HG02885 (cell line): ENCODE measurements at regions not wholly inside any gene's neighbourhood (a gene's known extent, or its start where the extent isn't known, plus 50 kb on each side); places are given as distances from the start of the nearest gene placed in this dataset.

Source experiments
- ATAC-seq: cut with Tn5 transposase; IDR thresholded peaks from one replicate; pipeline ENCODE4 v1.9.1; 2021; ENCODE audit warnings: mild to moderate bottlenecking; ENCODE audit not compliant: unreplicated experiment, poor library complexity

DNA sequence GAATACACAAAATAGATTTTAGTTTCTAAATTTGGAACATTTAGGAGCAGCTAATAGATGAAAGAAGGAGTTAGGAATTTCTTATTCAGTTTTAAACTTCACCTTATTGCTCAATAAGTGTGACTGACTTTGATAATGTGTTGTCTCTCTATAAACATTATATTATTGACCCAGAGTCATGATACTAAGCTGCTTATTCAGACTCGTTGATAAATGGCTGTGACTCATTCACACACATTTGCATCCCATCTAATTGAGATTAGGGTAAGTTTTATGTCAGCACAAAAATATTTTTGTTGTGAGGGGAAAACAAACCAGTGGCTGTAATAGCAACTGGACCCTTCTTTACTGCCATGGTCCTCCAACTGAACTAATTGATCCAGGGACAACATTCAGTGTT lies 137.6 kb downstream of the GOLIM4 start:
- no peak for ATAC-seq

DNA sequence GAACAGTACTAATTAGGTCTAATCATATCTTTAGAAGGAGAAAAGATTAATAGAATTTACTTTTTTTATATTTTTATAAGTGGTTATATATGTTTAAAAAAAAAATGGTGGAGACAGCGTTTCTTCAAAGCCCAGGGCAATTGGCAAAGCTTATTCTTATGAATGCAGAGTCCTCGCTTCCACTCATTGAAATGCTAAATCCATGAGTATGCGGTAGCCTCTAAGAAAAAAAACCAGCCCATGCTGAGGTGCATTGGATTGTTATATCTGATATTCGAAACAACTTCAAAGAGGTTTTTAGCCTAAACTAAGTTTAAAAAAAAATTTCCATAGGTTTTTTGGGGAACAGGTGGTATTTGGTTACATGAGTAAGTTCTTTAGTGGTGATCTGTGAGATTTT lies 142.8 kb downstream of the GOLIM4 start:
- no peak for ATAC-seq

DNA sequence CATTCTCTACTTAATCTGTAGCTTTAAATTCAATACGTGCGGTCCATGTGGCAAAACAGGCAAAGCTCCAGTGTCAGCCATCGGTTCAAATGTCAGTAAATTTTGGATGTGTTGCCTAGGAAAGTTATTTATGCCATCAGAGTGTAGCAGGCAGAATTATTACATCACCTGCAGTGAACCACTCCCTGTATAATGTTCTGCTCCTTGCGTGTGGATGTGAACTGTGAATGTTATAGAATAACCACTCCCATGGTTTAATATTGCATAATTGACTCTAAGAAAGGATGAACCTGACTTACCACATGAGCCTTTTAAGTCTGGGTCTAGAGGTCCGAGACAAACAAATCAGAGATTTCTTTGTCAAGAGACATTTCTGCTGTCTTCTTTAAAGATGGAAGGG lies 145.5 kb downstream of the GOLIM4 start:
- no peak for ATAC-seq

DNA sequence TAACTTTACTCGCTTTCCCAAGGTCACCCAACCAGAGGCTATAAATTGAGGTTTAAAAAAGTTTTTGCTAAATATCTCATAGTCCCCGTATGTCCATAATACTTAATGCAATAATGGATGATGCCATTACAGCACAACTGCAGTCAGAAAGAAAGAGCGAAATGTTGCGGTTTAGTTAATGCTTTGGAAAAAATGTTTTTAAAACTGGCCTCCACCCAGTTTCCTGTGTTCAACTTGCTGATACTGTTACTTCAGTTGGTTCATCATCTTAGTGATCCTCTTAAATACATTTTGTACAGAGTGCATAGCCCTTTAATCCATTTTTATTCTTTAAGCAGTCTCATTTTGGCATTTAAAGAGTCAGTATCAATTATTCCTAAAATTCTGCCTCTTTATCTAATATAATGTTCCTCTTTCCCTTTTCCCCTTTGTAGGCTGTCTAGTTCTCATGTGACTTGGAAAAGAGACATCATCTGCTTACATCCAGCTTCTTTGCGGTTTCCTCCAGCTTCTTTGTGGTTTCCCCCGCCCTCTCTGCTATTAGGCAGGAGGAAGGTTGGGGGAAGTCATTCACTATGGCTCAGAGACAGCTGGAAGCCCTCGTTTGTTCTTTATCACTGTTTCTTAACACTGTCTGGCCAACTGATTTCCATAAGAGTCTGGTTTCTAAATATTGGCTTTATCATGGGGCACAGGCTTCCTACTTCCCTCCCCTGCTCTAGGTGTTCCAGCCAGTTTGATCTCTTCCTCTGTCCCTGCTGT lies 154.3 kb downstream of the GOLIM4 start:
- ATAC-seq = no peak

DNA sequence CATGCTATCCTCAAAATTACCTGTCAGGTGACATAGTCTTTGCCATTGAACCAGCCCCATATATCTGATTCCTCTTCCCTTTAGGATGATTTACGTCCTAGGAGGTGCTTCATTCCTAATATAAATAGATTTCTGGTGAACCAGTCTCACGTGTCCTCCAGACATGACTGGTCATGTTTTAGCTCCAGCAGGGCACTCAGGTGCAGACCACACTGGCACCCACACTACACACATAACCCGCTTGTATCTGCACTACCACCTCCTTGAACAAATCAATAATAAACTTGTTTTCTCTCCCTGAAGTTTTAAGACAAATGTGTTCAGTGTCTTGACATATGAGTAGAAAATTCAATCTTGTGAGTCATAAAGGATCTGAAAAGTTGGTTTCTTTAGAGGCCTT lies 155.5 kb downstream of the GOLIM4 start:
- ATAC-seq = no peak

DNA sequence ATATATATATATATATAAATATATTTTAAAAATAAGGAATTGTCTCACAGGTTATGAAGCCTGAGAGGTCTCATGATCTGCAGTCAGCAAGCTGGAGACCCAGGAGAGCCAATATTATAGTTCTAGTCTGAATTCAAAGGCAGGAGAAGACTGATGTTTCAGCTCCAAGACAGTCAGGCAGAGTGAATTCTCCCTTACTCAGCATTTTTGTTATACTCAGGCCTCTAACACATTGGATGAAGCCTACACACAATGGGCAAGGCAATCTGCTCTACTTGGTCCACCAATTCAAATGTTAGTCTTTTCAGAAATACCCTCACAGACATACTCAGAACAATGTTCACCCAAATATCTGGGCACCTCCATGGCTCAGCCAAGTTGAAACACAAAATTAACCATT lies 157.2 kb downstream of the GOLIM4 start:
- ATAC-seq = no peak

DNA sequence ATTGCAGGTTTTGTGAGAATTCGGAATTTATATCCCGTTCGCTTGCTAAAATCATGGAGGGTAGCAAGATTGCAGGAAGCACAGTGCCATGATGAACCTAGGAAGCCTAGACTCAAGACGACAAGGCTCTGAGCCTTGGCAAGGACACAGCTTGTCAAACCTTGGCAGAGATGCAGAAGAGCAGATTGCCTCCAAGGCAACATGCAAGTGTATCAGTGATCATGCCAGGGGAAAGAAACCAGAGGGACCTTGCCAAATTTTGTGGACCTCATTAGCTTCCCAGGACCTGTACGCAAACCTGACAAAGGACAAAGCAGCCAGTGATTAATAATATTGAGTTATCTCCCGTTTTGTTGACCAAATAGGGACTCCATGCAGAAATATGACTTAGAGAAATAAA lies 159.7 kb downstream of the GOLIM4 start:
- no peak for ATAC-seq

DNA sequence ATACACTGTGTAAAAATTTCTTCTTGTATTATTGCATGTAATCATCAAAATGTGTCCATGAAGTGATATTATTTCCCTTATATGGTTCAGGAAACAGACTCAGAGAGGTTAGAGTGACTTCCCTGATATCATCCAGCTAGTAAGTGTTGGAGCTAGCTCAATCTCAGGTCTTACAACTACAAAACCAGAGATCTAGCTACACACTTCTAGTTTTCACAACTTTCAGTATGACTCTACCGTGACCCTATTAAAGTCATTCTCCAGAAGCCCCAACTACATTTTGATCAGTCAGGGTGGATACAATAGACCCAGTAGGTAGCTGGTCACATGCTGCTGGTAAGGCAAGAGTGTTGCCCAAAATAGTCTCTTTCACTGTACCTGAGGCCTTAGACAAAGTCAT lies 165.3 kb downstream of the GOLIM4 start:
- no peak for ATAC-seq

DNA sequence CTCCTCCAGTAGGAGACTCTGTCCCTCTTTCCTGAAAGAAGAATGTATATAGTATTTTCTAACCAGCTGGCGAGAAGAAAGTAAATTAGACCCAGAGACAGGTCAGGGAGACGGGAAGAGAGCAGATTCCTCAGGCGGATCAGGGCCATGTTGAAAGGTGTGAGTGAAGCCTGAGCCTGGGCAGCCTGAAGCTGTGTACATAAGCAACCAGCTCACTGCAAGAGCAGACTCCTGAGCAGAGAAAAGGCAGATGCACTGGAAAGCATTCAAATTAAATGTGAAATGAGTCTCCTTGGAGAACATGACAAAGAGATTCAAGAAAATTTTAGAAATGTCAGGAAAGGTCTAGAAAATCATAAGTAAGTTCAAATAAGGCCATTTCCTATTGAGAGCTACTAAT lies 165.8 kb downstream of the GOLIM4 start:
- ATAC-seq = no peak

DNA sequence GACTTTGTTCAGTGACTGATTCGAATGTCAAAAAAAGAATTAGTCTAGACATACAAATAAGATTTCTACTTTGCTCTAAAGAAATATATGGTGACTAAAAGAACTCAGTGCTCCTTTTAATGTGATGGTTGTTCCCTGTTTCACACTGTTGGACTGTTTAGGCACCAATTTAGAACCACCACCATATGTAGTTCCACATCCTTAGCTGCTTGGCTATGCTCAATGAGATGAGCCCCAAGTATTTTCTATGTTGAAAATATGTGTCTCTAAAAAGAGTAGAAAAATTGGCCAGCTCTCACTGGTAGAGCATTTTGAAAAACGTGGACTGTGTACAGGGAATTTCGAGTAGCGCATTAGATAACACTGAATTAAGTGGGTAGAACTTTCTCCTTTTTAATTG lies 167.3 kb downstream of the GOLIM4 start:
- no peak for ATAC-seq

DNA sequence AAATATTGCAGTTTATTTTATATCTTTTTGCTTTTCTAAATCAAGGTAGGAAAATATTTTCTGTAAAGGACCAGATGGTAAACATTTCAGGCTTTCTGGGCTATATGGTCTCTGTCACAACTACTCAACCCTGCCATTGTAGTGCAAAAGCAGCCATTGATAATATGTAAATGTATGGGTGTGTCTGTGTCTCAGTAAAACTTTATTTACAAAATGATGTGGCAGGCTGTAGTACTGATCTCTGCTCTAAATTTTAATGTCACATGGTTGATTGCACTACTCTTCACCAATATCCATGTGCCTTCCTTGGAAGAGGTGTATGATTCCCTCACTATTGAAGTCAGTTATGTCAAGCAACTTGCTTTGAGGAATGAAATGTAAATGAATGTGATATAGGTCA lies 175.0 kb downstream of the GOLIM4 start:
- no peak for ATAC-seq

DNA sequence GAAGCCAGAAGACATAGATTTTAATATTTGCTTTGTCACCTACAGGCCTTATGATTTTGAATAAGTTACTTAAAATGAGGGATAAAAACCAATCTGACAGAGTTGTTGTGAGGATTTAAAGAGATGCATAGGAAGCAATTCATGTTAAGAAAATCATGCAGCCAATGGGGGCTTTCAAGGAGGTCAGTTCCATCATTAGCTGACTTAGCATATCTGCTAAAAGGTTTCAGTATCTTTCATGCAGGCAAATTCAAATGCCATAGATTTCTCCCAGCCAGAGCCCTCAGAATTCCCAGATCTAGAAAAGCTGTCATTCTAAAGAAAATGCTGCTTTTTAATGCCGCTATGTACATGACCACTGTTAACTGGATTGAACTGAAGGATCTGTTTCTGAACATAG lies 176.1 kb downstream of the GOLIM4 start:
- ATAC-seq = no peak

DNA sequence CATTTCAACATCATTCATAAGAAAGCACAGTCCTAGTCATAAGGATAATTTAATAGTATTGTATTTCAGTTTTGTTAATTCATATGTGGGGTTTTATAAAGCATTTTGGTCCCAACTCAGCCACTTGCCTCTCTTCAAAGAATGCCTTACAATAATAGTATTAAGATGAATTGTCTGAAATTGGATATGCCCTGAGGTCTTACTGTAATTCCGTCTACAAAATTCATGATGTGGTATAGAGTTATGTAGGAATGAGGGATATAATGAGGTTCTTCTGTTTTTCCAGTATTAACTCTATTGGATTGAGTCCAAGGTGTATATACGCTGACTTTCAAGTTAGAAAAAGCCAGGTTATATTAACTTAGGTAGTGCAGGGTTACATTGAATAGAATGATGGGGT lies 177.0 kb downstream of the GOLIM4 start:
- ATAC-seq = no peak

DNA sequence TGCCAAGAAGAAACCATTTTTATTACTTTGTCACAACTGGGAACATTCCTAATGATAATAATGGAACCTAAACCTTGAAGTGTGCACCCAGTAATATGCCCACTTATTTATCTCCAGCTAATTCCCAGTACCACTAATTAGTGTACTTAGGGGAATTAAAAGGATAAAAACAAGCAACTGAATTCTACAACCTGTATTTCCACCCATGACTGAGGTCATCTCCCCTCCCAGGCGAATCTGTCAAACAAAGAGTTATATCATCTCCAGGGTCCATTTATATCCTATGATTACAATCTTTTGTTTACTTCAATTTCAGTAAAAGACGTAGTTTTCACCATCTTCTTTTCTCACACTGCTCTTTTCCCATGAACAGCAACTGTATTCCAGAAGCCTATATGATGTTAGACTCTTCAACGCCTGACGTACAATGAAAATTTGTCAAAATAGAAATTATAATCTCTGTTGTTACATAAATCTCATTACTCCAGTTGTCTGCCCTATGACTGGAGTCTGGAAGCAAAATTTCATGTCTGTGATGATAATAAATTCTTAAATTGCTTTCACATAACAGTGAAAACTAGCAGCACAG lies 177.6 kb downstream of the GOLIM4 start:
- no peak for ATAC-seq

DNA sequence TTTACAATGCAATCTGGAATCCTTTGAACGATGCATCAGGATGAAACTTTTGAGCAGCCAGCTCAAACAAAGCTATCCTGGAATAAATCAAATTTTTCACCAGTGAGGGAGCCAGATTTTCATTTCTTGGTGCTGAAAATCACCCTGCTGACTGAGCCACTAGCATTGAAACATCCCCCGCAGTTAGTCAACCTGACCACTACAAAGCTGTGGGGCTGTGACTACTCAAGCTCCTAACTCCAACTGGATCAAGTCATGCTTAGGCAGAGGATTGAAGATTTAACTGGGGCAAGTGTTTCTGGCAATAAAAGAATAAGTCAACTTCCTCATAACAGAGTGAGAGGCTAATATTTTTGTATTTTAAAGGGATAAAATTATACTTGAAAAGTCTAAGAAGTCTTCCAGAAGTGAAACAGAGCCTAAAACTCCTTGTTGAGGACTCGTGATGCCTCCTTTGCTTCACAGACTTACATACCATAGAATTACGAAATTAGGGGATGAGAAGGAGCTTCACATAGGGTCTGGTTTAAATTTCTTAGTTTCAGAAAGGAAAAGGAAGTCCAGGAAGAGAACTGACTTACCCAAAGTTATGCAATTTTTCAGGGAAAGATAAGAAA lies 177.8 kb downstream of the SERPINI1 start:
- ATAC-seq = peak; percentile 53

DNA sequence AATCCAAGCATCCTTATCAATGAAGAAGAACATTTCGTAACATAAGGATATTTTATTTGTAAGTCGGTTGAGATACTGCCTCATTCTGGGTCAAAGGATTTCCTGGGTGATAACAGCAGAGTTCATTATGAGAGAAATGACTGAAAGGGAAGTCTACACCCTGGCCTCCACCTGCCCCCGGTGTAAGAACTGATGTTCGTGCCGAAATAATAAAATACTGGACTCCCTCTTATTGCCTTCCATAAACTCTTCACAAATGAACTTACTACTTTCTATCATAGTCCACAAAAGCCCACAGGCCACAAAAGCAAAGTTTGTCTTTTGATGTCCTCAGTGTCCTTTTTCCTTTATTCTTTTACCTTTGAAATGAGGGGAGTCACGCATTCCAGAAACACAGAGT lies 174.4 kb downstream of the SERPINI1 start:
- ATAC-seq = no peak

DNA sequence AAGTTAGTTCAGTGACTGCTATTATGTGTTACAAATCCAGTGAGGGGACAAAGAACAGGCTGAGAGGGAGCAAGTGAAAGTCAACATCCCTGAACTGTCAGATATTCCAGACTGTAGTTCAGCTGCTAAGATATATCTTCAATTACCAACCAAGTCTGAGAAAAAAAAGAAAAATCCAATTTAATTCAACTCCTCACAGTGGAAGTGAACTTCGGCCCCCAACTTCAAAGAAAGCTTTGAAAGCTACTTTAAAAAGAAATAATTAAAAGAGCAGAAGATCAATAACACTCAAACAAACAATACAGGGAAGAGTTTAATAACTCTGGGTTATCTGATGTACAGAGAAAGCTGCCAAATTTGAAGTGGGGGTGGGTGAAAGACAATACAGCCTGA lies 174.0 kb downstream of the SERPINI1 start:
- ATAC-seq = no peak

DNA sequence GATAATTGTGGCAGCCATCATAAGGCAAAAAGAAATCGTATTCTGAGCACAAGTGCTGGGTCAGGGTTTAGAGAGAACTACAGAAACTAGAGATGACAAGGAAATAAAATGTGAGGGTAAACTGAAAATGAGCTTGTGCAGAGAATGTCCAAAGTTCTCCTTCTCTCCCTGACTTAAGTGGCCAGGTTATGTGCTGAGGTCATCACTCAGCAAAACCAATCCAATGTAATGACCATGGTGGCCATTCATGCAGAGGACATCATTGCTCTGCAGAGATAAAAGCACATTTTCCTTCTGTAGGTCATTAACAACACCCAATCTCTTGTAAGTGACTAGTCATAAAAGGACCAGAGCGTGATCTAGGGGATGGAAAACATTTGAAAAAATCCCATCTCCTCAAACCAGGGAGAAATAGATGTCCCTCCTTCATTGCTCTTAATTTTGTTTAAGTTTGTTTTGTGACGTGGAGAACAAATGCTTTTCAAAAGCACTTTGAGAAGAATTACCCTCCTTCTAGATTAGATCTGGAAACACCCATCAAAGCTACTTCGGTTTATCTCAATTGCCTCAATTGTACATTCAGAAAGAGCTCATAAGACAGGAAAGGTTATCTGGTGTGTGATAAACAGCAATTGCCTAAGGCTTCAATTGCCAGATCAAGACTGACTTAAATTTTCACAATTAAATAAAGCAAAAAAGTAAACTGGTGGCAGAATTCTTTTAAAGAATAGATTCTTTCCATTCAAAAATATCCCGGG lies 173.4 kb downstream of the SERPINI1 start:
- ATAC-seq = no peak

DNA sequence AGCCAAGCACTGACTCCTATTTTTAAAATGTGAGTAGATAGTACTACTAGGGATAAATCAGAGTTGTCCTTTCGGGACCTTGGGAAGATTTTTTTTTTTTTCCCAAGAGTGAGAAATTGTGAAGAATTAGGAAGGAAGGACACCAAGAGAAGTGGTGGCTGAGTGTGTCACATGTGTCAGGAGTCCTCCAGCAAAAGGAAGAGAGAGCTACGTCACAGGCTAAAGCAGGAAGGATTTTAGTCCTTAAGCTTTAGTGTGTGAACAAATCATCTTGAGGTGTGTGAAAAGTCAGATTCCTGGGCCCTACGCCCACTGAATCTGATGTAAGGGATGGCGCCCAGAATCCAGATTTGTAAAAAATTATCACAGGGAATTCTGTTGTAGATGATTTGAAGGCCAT lies 172.7 kb downstream of the SERPINI1 start:
- no peak for ATAC-seq

DNA sequence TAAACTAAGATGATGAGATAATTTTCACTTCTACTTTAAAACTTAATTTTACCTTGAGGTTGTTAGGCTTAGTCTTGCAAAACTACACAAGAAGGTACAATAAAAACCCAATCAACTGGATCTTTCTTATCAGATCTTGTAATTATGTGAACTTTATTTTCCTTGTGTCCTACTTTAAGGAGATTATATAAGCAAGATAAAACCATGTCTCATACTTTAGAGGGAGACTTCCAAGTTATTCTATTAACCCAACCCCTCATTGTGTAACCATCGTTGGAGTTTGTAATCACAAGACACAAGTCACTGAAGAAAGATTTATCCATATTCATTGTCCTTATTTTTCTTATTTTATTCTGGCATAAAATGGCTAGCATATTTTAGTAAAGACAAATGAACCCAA lies 165.6 kb downstream of the SERPINI1 start:
- no peak for ATAC-seq

DNA sequence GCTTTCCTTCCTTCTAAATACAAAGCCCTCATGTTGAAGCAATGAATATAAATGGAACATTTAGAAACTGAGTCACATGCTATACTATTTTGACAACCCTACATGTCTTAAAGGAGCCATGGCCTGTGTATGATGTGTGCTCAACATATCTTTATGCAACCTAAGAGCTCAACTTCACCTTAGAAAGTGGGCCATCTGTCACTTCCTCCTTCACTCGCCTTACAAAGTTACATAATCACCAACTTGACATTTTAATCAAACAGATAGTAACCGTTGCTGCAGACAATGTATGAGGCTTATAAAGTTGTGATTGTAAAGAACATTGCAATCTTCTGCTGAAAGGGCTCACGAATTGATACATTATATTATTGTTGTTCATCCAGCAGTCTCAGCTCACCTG lies 163.6 kb downstream of the SERPINI1 start:
- ATAC-seq = no peak
